H9 (cell line): ENCODE measurements at regions not wholly inside any gene's neighbourhood (a gene's known extent, or its start where the extent isn't known, plus 50 kb on each side); places are given as distances from the start of the nearest gene placed in this dataset.

Experiments used
- DNase-seq: peaks from one replicate; pipeline ENCODE4 v3.0.0-alpha.2; 2017
- H2AFZ ChIP-seq: one replicate; pipeline ENCODE4 v1.6.1; 2013; ENCODE audit warnings: mild to moderate bottlenecking, low read length, control low read depth, moderate library complexity
- H2AK5ac ChIP-seq: 2 replicates; pipeline ENCODE4 v1.6.1; 2013; ENCODE audit warnings: low read length, control low read depth, mixed read lengths; ENCODE audit not compliant: insufficient read length
- H2BK120ac ChIP-seq: one replicate; pipeline ENCODE4 v1.6.1; 2013; ENCODE audit warnings: low read depth, mild to moderate bottlenecking, low read length, control low read depth, inconsistent platforms; ENCODE audit not compliant: poor library complexity, severe bottlenecking
- H2BK12ac ChIP-seq: 2 replicates; pipeline ENCODE4 v1.6.1; 2013; ENCODE audit warnings: low read length, control low read depth, mixed read lengths, low read depth; ENCODE audit not compliant: insufficient read length
- H2BK15ac ChIP-seq: 2 replicates; pipeline ENCODE4 v1.6.1; 2013; ENCODE audit warnings: low read depth, low read length, control low read depth
- H2BK20ac ChIP-seq: one replicate; pipeline ENCODE4 v1.6.1; 2013; ENCODE audit warnings: low read depth, mild to moderate bottlenecking, low read length, control low read depth, inconsistent platforms; ENCODE audit not compliant: poor library complexity, severe bottlenecking
- H2BK5ac ChIP-seq: 2 replicates; pipeline ENCODE4 v1.6.1; 2013; ENCODE audit warnings: low read length, control low read depth, mixed read lengths; ENCODE audit not compliant: insufficient read length
- H3K14ac ChIP-seq: 2 replicates; pipeline ENCODE4 v1.6.1; 2013; ENCODE audit warnings: low read length, control low read depth; ENCODE audit not compliant: insufficient read depth
- H3K18ac ChIP-seq: 2 replicates; pipeline ENCODE4 v1.6.1; 2013; ENCODE audit warnings: low read depth, mild to moderate bottlenecking, mixed read lengths, low read length, control low read depth; ENCODE audit not compliant: insufficient read length
- H3K23ac ChIP-seq: 2 replicates; pipeline ENCODE4 v1.6.1; 2013; ENCODE audit warnings: low read length, control low read depth, mixed read lengths, low read depth; ENCODE audit not compliant: insufficient read length
- H3K23me2 ChIP-seq: 2 replicates; pipeline ENCODE4 v1.6.1; 2013; ENCODE audit warnings: low read depth, mild to moderate bottlenecking, mixed read lengths, low read length, control low read depth; ENCODE audit not compliant: insufficient read length, poor library complexity, severe bottlenecking
- H3K27ac ChIP-seq: 2 replicates; pipeline ENCODE4 v1.5.1; 2013; ENCODE audit warnings: low read length, control low read depth, mixed read lengths, low read depth; ENCODE audit not compliant: insufficient read length
- H3K27me3 ChIP-seq: 2 replicates; pipeline ENCODE4 v1.6.1; 2013; ENCODE audit warnings: low read length, control low read depth, inconsistent platforms; ENCODE audit not compliant: insufficient read depth
- H3K4ac ChIP-seq: 2 replicates; pipeline ENCODE4 v1.6.1; 2013; ENCODE audit warnings: low read depth, mild to moderate bottlenecking, control low read depth, inconsistent platforms, low read length, moderate library complexity
- H3K4me1 ChIP-seq: 2 replicates; pipeline ENCODE4 v1.6.1; 2013; ENCODE audit warnings: low read length, control low read depth, inconsistent platforms; ENCODE audit not compliant: insufficient read depth
- H3K4me2 ChIP-seq: 2 replicates; pipeline ENCODE4 v1.6.1; 2013; ENCODE audit warnings: low read length, control low read depth, mixed read lengths; ENCODE audit not compliant: insufficient read length, insufficient read depth
- H3K56ac ChIP-seq: 2 replicates; pipeline ENCODE4 v1.6.1; 2013; ENCODE audit warnings: low read depth, mild to moderate bottlenecking, mixed read lengths, low read length, control low read depth; ENCODE audit not compliant: insufficient read length
- H3K79me1 ChIP-seq: 2 replicates; pipeline ENCODE4 v1.6.1; 2013; ENCODE audit warnings: low read depth, mild to moderate bottlenecking, moderate library complexity, low read length, control low read depth, inconsistent platforms; ENCODE audit not compliant: insufficient read depth, poor library complexity, severe bottlenecking
- H3K79me2 ChIP-seq: 2 replicates; pipeline ENCODE4 v1.6.1; 2013; ENCODE audit warnings: low read length, control low read depth, inconsistent platforms; ENCODE audit not compliant: insufficient read depth
- H3K9ac ChIP-seq: 2 replicates; pipeline ENCODE4 v1.6.1; 2013; ENCODE audit warnings: low read length, control low read depth, mixed read lengths; ENCODE audit not compliant: insufficient read length; ENCODE audit errors: extremely low read depth
- H3K9me3 ChIP-seq: one replicate; pipeline ENCODE4 v1.6.1; 2013; ENCODE audit warnings: low read depth, low read length, inconsistent platforms; ENCODE audit not compliant: control insufficient read depth
- H3T11ph ChIP-seq: one replicate; pipeline ENCODE4 v1.6.1; 2013; ENCODE audit warnings: mild to moderate bottlenecking, low read length, control low read depth, inconsistent platforms
- H4K20me1 ChIP-seq: one replicate; pipeline ENCODE4 v1.6.1; 2013; ENCODE audit not compliant: control insufficient read depth, insufficient read length, insufficient read depth
- H4K5ac ChIP-seq: 2 replicates; pipeline ENCODE4 v1.6.1; 2013; ENCODE audit warnings: low read depth, mild to moderate bottlenecking, mixed read lengths, low read length, control low read depth; ENCODE audit not compliant: insufficient read length
- H4K8ac ChIP-seq: replicated peaks from 2 replicates; pipeline ENCODE4 v1.6.1; 2013; ENCODE audit warnings: low read length, control low read depth, mixed read lengths, low read depth; ENCODE audit not compliant: insufficient read length
- H4K91ac ChIP-seq: 2 replicates; pipeline ENCODE4 v1.6.1; 2013; ENCODE audit warnings: low read depth, mild to moderate bottlenecking, moderate library complexity, mixed read lengths, low read length, control low read depth; ENCODE audit not compliant: insufficient read length
- H3K27ac Mint-ChIP-seq, 3 experiments: 2 replicates in 2 of 3; 3 replicates in 1 of 3; pipeline ENCODE4 v1.8.0; 2020 to 2021; ENCODE audit warnings: mixed read lengths in 3 of 3, mild to moderate bottlenecking in 1 of 3, moderate library complexity in 1 of 3
- H3K27me3 Mint-ChIP-seq: 2 replicates; pipeline ENCODE4 v1.8.0; 2021; ENCODE audit warnings: low read depth, mild to moderate bottlenecking, moderate library complexity, mixed read lengths
- H3K36me3 Mint-ChIP-seq, 3 experiments: 2 replicates in 2 of 3; 3 replicates in 1 of 3; pipeline ENCODE4 v1.8.0; 2020 to 2021; ENCODE audit warnings: low read depth in 3 of 3, mixed read lengths in 3 of 3; ENCODE audit not compliant: insufficient read depth in 1 of 3
- H3K4me1 Mint-ChIP-seq, 2 experiments: 2 replicates each; pipeline ENCODE4 v1.8.0; 2020; ENCODE audit warnings: mixed read lengths in 2 of 2
- H3K4me3 Mint-ChIP-seq, 2 experiments: 2 replicates in 1 of 2; 3 replicates in 1 of 2; pipeline ENCODE4 v1.8.0; 2020 to 2021; ENCODE audit warnings: mild to moderate bottlenecking in 2 of 2, mixed read lengths in 2 of 2, moderate library complexity in 1 of 2
- H3K9me3 Mint-ChIP-seq, 2 experiments: 2 replicates in 1 of 2; 3 replicates in 1 of 2; pipeline ENCODE4 v1.8.0; 2020; ENCODE audit warnings: mild to moderate bottlenecking in 2 of 2, mixed read lengths in 2 of 2, moderate library complexity in 1 of 2
- WGBS: extraction: QIAGEN DNeasy Blood & Tissue Kit; methylation state at CpG from one replicate; pipeline ENCODE4 v1.1.7; 2013; ENCODE audit warnings: missing lambda C conversion rate, low lambda C conversion rate, mixed read lengths; ENCODE audit not compliant: insufficient read length; ENCODE audit errors: extremely low coverage; 5-methylcytosine and 5-hydroxymethylcytosine counted together
- TF ChIP-seq, protein P1 (sequence below): fragments of 200-600 bp; sonication (generic); conservative IDR thresholded peaks from 3 replicates; pipeline ENCODE4 v1.8.0; 2021; ENCODE audit warnings: antibody characterized with exemption, mild to moderate bottlenecking

DNA sequence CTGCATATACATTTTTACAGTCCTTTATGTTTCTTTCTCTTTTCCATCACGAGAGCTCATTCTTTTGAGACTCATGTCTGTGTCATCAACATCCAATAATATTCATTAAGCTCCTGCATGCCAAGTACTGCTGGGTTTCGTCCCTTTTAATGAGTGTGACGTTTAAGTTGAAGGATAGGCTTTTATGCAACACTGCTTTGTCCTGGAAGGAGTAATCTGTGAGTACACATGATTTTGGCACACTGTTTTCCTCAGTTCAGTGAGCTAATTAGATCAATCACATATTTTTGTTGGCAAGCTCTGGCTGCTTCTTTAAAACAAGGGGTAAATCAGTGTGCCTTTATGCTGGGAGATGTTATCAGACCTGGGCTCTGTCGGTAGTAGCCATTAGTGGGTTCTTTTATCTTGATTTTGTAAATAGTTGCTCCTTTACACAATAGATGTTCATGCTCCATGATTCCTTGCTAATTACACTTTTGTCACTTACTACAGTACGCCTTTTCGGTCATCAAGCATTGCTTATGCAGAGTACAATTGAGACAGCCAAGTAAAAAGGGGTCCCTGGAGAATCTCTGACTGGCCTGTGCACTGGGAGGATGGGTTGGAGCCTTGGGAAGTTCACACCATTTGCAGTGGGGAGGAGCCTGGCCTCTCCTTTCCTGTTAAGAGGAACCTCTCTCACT is 132.6 kb downstream of the FHIP1A start:
- H4K20me1 ChIP-seq, result no peaks in the 10 kb centered on the region
- H3K27ac ChIP-seq, result no peak overlapping the region
- H3K4me1 Mint-ChIP-seq, result peaks cover 37 to 44% of the 10 kb centered on the region in 2 experiments
- TF ChIP-seq, protein P1, sequence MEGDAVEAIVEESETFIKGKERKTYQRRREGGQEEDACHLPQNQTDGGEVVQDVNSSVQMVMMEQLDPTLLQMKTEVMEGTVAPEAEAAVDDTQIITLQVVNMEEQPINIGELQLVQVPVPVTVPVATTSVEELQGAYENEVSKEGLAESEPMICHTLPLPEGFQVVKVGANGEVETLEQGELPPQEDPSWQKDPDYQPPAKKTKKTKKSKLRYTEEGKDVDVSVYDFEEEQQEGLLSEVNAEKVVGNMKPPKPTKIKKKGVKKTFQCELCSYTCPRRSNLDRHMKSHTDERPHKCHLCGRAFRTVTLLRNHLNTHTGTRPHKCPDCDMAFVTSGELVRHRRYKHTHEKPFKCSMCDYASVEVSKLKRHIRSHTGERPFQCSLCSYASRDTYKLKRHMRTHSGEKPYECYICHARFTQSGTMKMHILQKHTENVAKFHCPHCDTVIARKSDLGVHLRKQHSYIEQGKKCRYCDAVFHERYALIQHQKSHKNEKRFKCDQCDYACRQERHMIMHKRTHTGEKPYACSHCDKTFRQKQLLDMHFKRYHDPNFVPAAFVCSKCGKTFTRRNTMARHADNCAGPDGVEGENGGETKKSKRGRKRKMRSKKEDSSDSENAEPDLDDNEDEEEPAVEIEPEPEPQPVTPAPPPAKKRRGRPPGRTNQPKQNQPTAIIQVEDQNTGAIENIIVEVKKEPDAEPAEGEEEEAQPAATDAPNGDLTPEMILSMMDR, result no peak
- H2AK5ac ChIP-seq, result no peak overlapping the region
- no peak overlapping the region for H3K4ac ChIP-seq
- no CpG with 5 or more reads among the region's 6 CpGs for WGBS
- H3K9me3 ChIP-seq, result no peaks in the 10 kb centered on the region
- H4K8ac ChIP-seq, result no peak overlapping the region
- no peak overlapping the region for H3K23ac ChIP-seq
- DNase-seq, result no peak
- no peak overlapping the region for H4K91ac ChIP-seq
- no peak overlapping the region for H3K14ac ChIP-seq
- H2BK120ac ChIP-seq, result no peak overlapping the region
- H2BK20ac ChIP-seq, result no peak overlapping the region
- no peak overlapping the region for H3K27ac Mint-ChIP-seq
- H3K9me3 Mint-ChIP-seq, result peaks cover 1 to 3% of the 10 kb centered on the region in 2 experiments; a peak in 2 of 5 replicates
- H2BK15ac ChIP-seq, result no peak overlapping the region
- no peak overlapping the region for H3K4me2 ChIP-seq
- peaks cover 6 to 19% (median 15%) of the 10 kb centered on the region in 3 experiments for H3K36me3 Mint-ChIP-seq
- H3K56ac ChIP-seq, result no peak overlapping the region
- H3K79me1 ChIP-seq, result peaks cover 7% of the 10 kb centered on the region
- H2BK5ac ChIP-seq, result no peak overlapping the region
- H3K79me2 ChIP-seq, result no peaks in the 10 kb centered on the region
- no peaks in the 10 kb centered on the region for H3K27me3 Mint-ChIP-seq
- no peaks in the 10 kb centered on the region for H3K27me3 ChIP-seq
- H3K4me1 ChIP-seq, result peaks cover 3% of the 10 kb centered on the region; the same call in 1 of the 2 replicates
- no peak overlapping the region for H2AFZ ChIP-seq
- no peaks in the 10 kb centered on the region for H3K23me2 ChIP-seq
- no peak overlapping the region for H3K18ac ChIP-seq
- no peak overlapping the region for H2BK12ac ChIP-seq
- H4K5ac ChIP-seq, result no peak overlapping the region
- H3T11ph ChIP-seq, result no peak overlapping the region
- H3K9ac ChIP-seq, result no peak overlapping the region
- no peak overlapping the region for H3K4me3 Mint-ChIP-seq
